MG63 (cell line): ENCODE measurements at regions not wholly inside any gene's neighbourhood (a gene's known extent, or its start where the extent isn't known, plus 50 kb on each side); places are given as distances from the start of the nearest gene placed in this dataset.
A peak's percentile ranks its signal among the peaks of the same experiment; 100 is the strongest.

Experiments used
- DNase-seq: peaks from one replicate; pipeline ENCODE4 v3.0.0-alpha.2; 2020
- H3K27me3 ChIP-seq: fragments of 250-450 bp; sonication (Bioruptor Pico); 2 replicates; pipeline ENCODE4 v1.5.1; 2020; ENCODE audit warnings: mild to moderate bottlenecking, moderate library complexity
- H3K36me3 ChIP-seq: fragments of 250-450 bp; sonication (Bioruptor Pico); 2 replicates; pipeline ENCODE4 v1.5.1; 2020; ENCODE audit warnings: mild to moderate bottlenecking, moderate library complexity
- H3K4me3 ChIP-seq: fragments of 250-450 bp; sonication (Bioruptor Pico); 2 replicates; pipeline ENCODE4 v1.5.1; 2020; ENCODE audit warnings: mild to moderate bottlenecking, moderate library complexity
- H3K9me3 ChIP-seq: fragments of 250-450 bp; sonication (Bioruptor Pico); 2 replicates; pipeline ENCODE4 v1.5.1; 2020; ENCODE audit warnings: mild to moderate bottlenecking, moderate library complexity

- DNase-seq, result no peak
- Histone ChIP-seq H3K36me3 (peaks cover 27% of the 10 kb centered on the region), H3K27me3 (no peaks in the 10 kb centered on the region), H3K9me3 (peaks cover 22% of the 10 kb centered on the region), H3K4me3 (no peak overlapping the region)
Measured at GRCh38 chr19:27779954-27780353, 1433.0 kb downstream of the UQCRFS1 start.

- DNase-seq, result no peak
- no peaks in the 10 kb centered on the region for H3K27me3 ChIP-seq
- peaks cover 36% of the 10 kb centered on the region for H3K9me3 ChIP-seq
- H3K4me3 ChIP-seq, result no peak overlapping the region
- H3K36me3 ChIP-seq, result peaks cover 48% of the 10 kb centered on the region
Measured at GRCh38 chr19:27777726-27778125, 1435.2 kb downstream of the UQCRFS1 start.

GRCh38 chr19:27777242-27777641, 1435.7 kb downstream of the UQCRFS1 start:
- DNase-seq, result no peak

DNA sequence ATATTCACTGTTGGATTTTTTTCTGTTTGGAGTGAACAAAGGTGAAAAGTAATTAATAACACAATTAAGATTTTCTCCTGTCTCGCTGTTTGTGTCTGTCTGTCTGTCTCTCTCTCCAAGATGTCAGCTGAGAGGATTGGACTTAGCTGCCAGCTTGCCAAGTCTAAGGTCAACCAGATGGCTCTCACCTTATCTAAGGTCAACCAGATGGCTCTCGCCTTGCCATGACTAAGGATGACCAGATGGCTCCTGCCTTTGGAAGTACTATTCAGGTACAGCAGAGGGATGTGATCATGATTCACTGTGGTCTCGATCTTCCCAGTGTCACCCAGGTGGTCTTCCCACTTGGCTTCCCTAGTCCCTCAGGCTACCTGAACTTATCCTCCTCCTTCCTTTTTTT, 1436.4 kb downstream of the UQCRFS1 start:
- no peaks in the 10 kb centered on the region for H3K27me3 ChIP-seq
- DNase-seq, result no peak

More at GRCh38 chr19:27777242-27777641, 1435.7 kb downstream of the UQCRFS1 start:
- Histone ChIP-seq H3K9me3 (peaks cover 38% of the 10 kb centered on the region), H3K27me3 (no peaks in the 10 kb centered on the region), H3K4me3 (no peak overlapping the region), H3K36me3 (peaks cover 51% of the 10 kb centered on the region)

GRCh38 chr19:27776020-27776419, 1436.9 kb downstream of the UQCRFS1 start:
- Histone ChIP-seq H3K9me3 (peaks cover 35% of the 10 kb centered on the region), H3K36me3 (peaks cover 50% of the 10 kb centered on the region)

More for the DNA sequence above, 1436.4 kb downstream of the UQCRFS1 start:
- no peak overlapping the region for H3K4me3 ChIP-seq
- peaks cover 35% of the 10 kb centered on the region for H3K9me3 ChIP-seq
- peaks cover 50% of the 10 kb centered on the region for H3K36me3 ChIP-seq

DNA sequence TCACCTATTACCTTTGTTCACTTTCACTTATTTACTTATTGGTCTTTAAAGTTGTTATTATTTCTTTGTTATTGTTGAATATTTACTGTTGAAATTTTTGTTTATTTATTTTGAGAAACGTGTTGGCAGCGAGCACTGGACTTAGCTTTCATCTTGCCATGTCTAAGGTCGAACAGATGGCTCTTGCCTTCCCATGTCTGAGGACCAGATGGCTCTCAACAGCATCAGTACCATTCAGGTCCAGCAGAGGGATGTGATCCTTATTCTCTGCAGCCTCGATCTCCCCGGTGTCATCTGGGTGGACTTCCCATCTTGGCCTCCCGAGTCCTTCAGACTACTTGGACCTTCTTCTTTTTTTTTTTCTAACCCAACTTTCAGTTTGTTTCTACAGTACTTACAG, 1437.6 kb downstream of the UQCRFS1 start:
- Histone ChIP-seq H3K36me3 (peaks cover 49% of the 10 kb centered on the region), H3K27me3 (no peaks in the 10 kb centered on the region), H3K9me3 (peaks cover 35% of the 10 kb centered on the region), H3K4me3 (no peak overlapping the region)
- no peak for DNase-seq

More at GRCh38 chr19:27776020-27776419, 1436.9 kb downstream of the UQCRFS1 start:
- peak; percentile 44 for DNase-seq
- Histone ChIP-seq H3K4me3 (no peak overlapping the region), H3K27me3 (no peaks in the 10 kb centered on the region)

GRCh38 chr19:27774827-27775226, 1438.1 kb downstream of the UQCRFS1 start:
- peaks cover 38% of the 10 kb centered on the region for H3K9me3 ChIP-seq
- peaks cover 46% of the 10 kb centered on the region for H3K36me3 ChIP-seq
- no peak overlapping the region for H3K4me3 ChIP-seq
- no peaks in the 10 kb centered on the region for H3K27me3 ChIP-seq
- DNase-seq, result peak; percentile 17

GRCh38 chr19:27774337-27774736, 1438.6 kb downstream of the UQCRFS1 start:
- Histone ChIP-seq H3K36me3 (peaks cover 46% of the 10 kb centered on the region), H3K4me3 (no peak overlapping the region), H3K27me3 (no peaks in the 10 kb centered on the region), H3K9me3 (peaks cover 38% of the 10 kb centered on the region)
- DNase-seq, result no peak

- Histone ChIP-seq H3K36me3 (peaks cover 44% of the 10 kb centered on the region), H3K9me3 (peaks cover 35% of the 10 kb centered on the region), H3K27me3 (no peaks in the 10 kb centered on the region), H3K4me3 (no peak overlapping the region)
- no peak for DNase-seq
Measured at GRCh38 chr19:27773318-27774094, 1439.4 kb downstream of the UQCRFS1 start.

DNA sequence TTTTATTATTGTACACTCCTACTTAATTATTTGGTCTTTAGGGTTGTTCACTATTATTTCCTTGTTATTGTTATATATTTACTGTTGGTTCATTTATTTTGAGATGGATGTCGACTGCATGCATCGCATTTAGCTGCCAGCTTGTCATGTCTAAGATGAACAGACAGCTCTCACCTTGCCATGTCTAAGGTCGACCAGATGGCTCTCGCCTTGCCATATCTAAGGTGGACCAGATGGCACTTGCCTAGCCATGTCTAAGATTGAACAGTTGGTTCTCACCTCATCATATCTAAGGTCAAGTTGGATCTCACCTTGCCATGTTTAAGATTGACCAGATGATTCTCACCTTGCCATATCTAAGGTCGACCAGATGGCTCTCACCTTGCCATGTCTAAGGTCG, 1440.9 kb downstream of the UQCRFS1 start:
- Histone ChIP-seq H3K27me3 (no peaks in the 10 kb centered on the region), H3K4me3 (no peak overlapping the region), H3K9me3 (peaks cover 35% of the 10 kb centered on the region), H3K36me3 (peaks cover 37% of the 10 kb centered on the region)
- DNase-seq, result no peak

GRCh38 chr19:27770095-27770494, 1442.9 kb downstream of the UQCRFS1 start:
- peaks cover 27% of the 10 kb centered on the region for H3K36me3 ChIP-seq
- no peak for DNase-seq
- H3K4me3 ChIP-seq, result no peak overlapping the region
- no peaks in the 10 kb centered on the region for H3K27me3 ChIP-seq
- peaks cover 30% of the 10 kb centered on the region for H3K9me3 ChIP-seq

DNA sequence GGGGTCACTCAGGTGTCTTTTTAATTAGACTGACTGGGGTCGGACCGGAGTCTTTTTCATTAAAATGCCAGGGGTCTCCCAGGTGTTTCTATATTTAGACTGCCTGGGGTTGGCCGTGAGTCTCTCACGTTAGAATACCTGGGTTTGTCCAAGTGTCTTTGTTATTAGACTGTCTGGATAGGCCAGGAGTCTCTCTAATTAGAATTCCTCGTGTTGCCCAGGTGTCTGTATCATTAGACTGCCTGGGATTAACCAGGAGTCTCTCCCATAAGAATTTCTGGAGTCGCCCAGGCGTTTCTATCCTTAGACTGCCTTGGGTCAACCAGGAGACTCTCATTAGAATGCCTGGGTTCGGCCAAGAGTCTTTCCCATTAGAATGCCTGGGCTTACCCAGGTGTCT, 1445.7 kb downstream of the UQCRFS1 start:
- no peaks in the 10 kb centered on the region for H3K27me3 ChIP-seq
- DNase-seq, result no peak
- peaks cover 2% of the 10 kb centered on the region; the same call in 1 of the 2 replicates for H3K36me3 ChIP-seq
- H3K4me3 ChIP-seq, result no peak overlapping the region
- H3K9me3 ChIP-seq, result peaks cover 6% of the 10 kb centered on the region

- no peaks in the 10 kb centered on the region for H3K27me3 ChIP-seq
- H3K4me3 ChIP-seq, result no peak overlapping the region
- no peak for DNase-seq
- H3K36me3 ChIP-seq, result no peaks in the 10 kb centered on the region
- peaks cover 7% of the 10 kb centered on the region for H3K9me3 ChIP-seq
Measured at GRCh38 chr19:27765912-27766725, 1446.8 kb downstream of the UQCRFS1 start.

DNA sequence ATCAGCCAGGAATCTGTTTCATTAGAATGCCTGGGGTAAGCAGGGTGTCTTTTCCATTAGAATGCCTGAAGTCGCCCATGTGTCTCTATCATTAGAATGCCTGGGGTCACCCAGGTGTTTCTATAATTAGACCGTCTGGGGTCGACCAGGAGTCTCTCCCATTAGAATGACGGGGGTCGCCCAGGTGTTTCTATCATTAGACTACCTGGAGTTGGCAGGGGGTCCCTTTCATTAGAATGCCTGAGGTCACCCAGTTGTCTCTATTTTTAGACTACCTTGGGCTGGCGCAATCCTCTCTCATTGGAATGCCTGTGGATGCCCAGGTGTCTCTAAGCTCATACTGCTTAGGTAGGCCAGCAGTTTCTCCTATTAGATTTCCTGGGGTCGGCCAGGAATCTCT, 1447.6 kb downstream of the UQCRFS1 start:
- H3K9me3 ChIP-seq, result peaks cover 8% of the 10 kb centered on the region
- no peak overlapping the region for H3K4me3 ChIP-seq
- DNase-seq, result no peak
- H3K27me3 ChIP-seq, result no peaks in the 10 kb centered on the region
- no peaks in the 10 kb centered on the region for H3K36me3 ChIP-seq

DNA sequence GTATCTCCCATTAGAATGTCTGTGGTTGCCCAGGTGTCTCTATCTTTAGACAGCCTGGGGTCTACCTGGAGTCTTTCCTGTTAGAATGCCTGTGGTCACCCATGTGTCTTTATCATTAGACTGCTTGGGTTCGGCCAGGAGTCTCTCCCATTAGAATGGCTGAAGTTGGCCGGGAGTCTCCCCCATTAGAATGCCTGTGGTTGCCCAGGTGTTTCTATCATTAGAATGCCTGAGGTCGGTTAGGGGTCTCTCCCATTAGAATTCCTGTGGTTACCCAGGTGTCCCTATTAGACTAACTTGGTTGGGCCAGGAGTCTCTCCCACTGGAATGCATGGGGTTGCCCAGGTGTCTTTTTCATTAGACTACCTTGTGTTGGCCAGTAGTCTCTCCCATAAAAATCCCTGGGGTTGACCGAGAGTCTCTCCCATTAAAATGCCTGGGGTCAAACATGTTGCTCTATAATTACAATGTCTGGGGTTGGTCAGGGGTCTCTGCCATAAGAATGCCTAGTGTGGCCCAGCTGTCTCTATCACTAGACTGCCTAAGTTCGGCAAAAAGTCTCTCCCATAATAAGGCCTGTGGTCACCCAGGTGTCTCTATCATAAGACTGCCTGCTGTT, 1448.7 kb downstream of the UQCRFS1 start:
- Histone ChIP-seq H3K9me3 (peaks cover 5% of the 10 kb centered on the region), H3K27me3 (no peaks in the 10 kb centered on the region), H3K4me3 (no peak overlapping the region), H3K36me3 (no peaks in the 10 kb centered on the region)
- DNase-seq, result no peak

DNA sequence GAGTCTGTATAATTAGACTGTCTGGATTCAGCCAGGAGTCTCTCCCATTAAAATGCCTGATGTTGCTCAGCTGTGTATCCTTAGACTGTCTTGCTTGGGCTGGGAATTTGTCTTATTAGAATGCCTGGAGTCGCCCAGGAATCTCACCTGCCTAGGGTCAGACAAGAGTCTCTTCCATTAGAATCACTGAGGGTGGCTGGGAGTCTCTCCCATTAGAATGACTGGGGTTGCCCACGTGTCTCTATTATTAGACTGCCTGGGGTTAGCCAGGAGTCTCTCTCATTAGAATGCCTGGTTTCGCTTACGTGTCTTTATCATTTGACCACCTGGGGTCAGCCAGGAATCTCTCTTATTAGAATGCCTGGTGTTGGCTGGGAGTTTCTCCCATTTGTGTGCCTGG, 1450.0 kb downstream of the UQCRFS1 start:
- no peaks in the 10 kb centered on the region for H3K27me3 ChIP-seq
- no peak overlapping the region for H3K4me3 ChIP-seq
- peaks cover 5% of the 10 kb centered on the region for H3K9me3 ChIP-seq
- no peak for DNase-seq
- H3K36me3 ChIP-seq, result no peaks in the 10 kb centered on the region

- Histone ChIP-seq H3K27me3 (no peaks in the 10 kb centered on the region), H3K36me3 (no peaks in the 10 kb centered on the region), H3K4me3 (no peak overlapping the region), H3K9me3 (peaks cover 3% of the 10 kb centered on the region)
- no peak for DNase-seq
Measured at GRCh38 chr19:27759896-27760295, 1453.1 kb downstream of the UQCRFS1 start.
